ENCODE measurements at regions not wholly inside any gene's neighbourhood (a gene's known extent, or its start where the extent isn't known, plus 50 kb on each side); places are given as distances from the start of the nearest gene placed in this dataset.

DNA sequence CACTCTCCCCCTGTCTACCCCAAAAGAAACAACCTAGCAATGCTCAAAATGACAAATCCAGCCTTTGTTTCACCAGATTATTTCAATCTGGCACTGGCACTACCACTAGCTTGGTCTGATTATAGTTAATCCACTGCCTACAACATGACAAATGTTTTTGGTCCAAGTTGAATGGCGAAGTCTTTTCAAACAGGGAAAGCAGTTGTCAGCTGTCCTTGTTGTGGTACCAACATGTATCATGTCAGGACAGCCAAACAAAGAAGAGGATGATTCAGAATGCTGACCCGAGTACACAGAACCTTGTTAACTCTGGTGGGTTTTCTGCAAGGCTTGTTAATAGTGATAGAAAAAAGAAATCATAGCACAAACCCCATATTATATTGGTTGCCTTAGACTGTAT, 160.8 kb upstream of the ANK2 start:
- no peak overlapping the region for H3K4me3 ChIP-seq (ENCODE audit: low read length)
- H3K79me2 ChIP-seq (ENCODE audit: low read length), result no peaks in the 10 kb centered on the region
- H3F3A ChIP-seq (ENCODE audit: low read length, unreplicated experiment), result no peaks in the 10 kb centered on the region
- H4K20me1 ChIP-seq (ENCODE audit: low read length), result no peaks in the 10 kb centered on the region
- no TSS peak for BruUV-seq (replicated peaks)
- H3K27me3 ChIP-seq (ENCODE audit: low read length), result no peaks in the 10 kb centered on the region
- no peaks in the 10 kb centered on the region for H3K36me3 ChIP-seq (ENCODE audit: low read depth, low read length)
- POLR2A ChIA-PET (ENCODE audit: unreplicated experiment), result no interaction called here
- H3K4me2 ChIP-seq (ENCODE audit: low read length), result no peak overlapping the region
- TF ChIP-seq EZH2 (IDR thresholded peaks at IDR 0.05; ENCODE audit: low read length, unreplicated experiment) (no peak), EZH2phosphoT487 (IDR thresholded peaks at IDR 0.05; ENCODE audit: borderline replicate concordance, low read length) (no peak)
- intact Hi-C loops (cut with micrococcal nuclease), result no loop called here
- H3K9me2 ChIP-seq (replicated peaks; ENCODE audit: low read length), result no peaks in the 10 kb centered on the region
- H2AFZ ChIP-seq (ENCODE audit: low read length), result no peak overlapping the region
- no peak overlapping the region for H3K27ac ChIP-seq (ENCODE audit: low read length)
- no peak for ATAC-seq
- no peaks in the 10 kb centered on the region for H3K9me3 ChIP-seq (ENCODE audit: low read length)
- DNase-seq, result no peak
- H3K9ac ChIP-seq (ENCODE audit: low read length), result no peak overlapping the region
- CTCF ChIA-PET, result no interaction called here
- no peaks in the 10 kb centered on the region for H3K4me1 ChIP-seq (ENCODE audit: insufficient read depth, low read length)

GRCh38 chr4:112889199-112889598, 160.3 kb upstream of the ANK2 start:
- H3K27ac ChIP-seq (ENCODE audit: low read length), result no peak overlapping the region
- no TSS peak for BruUV-seq (replicated peaks)
- no peaks in the 10 kb centered on the region for H3K27me3 ChIP-seq (ENCODE audit: low read length)
- no peaks in the 10 kb centered on the region for H3K4me1 ChIP-seq (ENCODE audit: insufficient read depth, low read length)
- TF ChIP-seq EZH2 (IDR thresholded peaks at IDR 0.05; ENCODE audit: low read length, unreplicated experiment), result no peak
- no peak for TF ChIP-seq EZH2phosphoT487 (IDR thresholded peaks at IDR 0.05; ENCODE audit: borderline replicate concordance, low read length)
- TF ChIP-seq CTCF (conservative IDR thresholded peaks at IDR 0.05; ENCODE audit: low read depth, low read length), result no peak
- H2AFZ ChIP-seq (ENCODE audit: low read length), result no peak overlapping the region
- no peaks in the 10 kb centered on the region for H3F3A ChIP-seq (ENCODE audit: low read length, unreplicated experiment)
- ChIA-PET CTCF (no interaction called here), POLR2A (ENCODE audit: unreplicated experiment) (no interaction called here)
- H3K9ac ChIP-seq (ENCODE audit: low read length), result no peak overlapping the region
- intact Hi-C loops (cut with micrococcal nuclease), result no loop called here
- H3K79me2 ChIP-seq (ENCODE audit: low read length), result no peaks in the 10 kb centered on the region
- no peaks in the 10 kb centered on the region for H3K9me2 ChIP-seq (replicated peaks; ENCODE audit: low read length)
- no peak overlapping the region for H3K4me2 ChIP-seq (ENCODE audit: low read length)
- ATAC-seq (no peak), DNase-seq (no peak)
- H3K36me3 ChIP-seq (ENCODE audit: low read depth, low read length), result no peaks in the 10 kb centered on the region
- H3K4me3 ChIP-seq (ENCODE audit: low read length), result no peak overlapping the region
- no peaks in the 10 kb centered on the region for H3K9me3 ChIP-seq (ENCODE audit: low read length)
- H4K20me1 ChIP-seq (ENCODE audit: low read length), result no peaks in the 10 kb centered on the region

GRCh38 chr4:112889619-112890527, 159.6 kb upstream of the ANK2 start:
- Histone ChIP-seq H3K27me3 (ENCODE audit: low read length) (0 out of 2 replicates have a peak, but pooled peaks cover 3% of the 10 kb centered on the region), H4K20me1 (ENCODE audit: low read length) (no peaks in the 10 kb centered on the region), H3K4me2 (ENCODE audit: low read length) (no peak overlapping the region), H3K9me3 (ENCODE audit: low read length) (no peaks in the 10 kb centered on the region), H3K27ac (ENCODE audit: low read length) (no peak overlapping the region), H3K4me1 (ENCODE audit: insufficient read depth, low read length) (no peaks in the 10 kb centered on the region), H3K4me3 (ENCODE audit: low read length) (no peak overlapping the region), H3K9ac (ENCODE audit: low read length) (no peak overlapping the region), H2AFZ (ENCODE audit: low read length) (no peak overlapping the region), H3K79me2 (ENCODE audit: low read length) (no peaks in the 10 kb centered on the region), H3K36me3 (ENCODE audit: low read depth, low read length) (no peaks in the 10 kb centered on the region), H3K9me2 (replicated peaks; ENCODE audit: low read length) (no peaks in the 10 kb centered on the region), H3F3A (ENCODE audit: low read length, unreplicated experiment) (no peaks in the 10 kb centered on the region)
- ChIA-PET CTCF (no interaction called here), POLR2A (ENCODE audit: unreplicated experiment) (no interaction called here)
- no peak for TF ChIP-seq EZH2phosphoT487 (IDR thresholded peaks at IDR 0.05; ENCODE audit: borderline replicate concordance, low read length)
- no peak for TF ChIP-seq CTCF (conservative IDR thresholded peaks at IDR 0.05; ENCODE audit: low read depth, low read length)
- no peak for TF ChIP-seq EZH2 (IDR thresholded peaks at IDR 0.05; ENCODE audit: low read length, unreplicated experiment)
- ATAC-seq, result no peak
- DNase-seq, result no peak
- intact Hi-C loops (cut with micrococcal nuclease), result no loop called here
- no TSS peak for BruUV-seq (replicated peaks)

Measured in PC-3 (cell line).